MCF 10A (cell line): ENCODE measurements at regions not wholly inside any gene's neighbourhood (a gene's known extent, or its start where the extent isn't known, plus 50 kb on each side); places are given as distances from the start of the nearest gene placed in this dataset.

ENCODE experiments used
- BruUV-seq: library from RNA; stranded (reverse); fragments of 400-500 nt; replicated peaks from 2 replicates; lab custom pipeline; 2021; lab: Mats Ljungman, UMichigan
- CTCF ChIA-PET: fragments of 300-600 bp; sonication (Branson Sonifier 250); formaldehyde crosslinking; extraction: SDS; loops from one replicate; lab custom pipeline; 2021; ENCODE audit warnings: antibody characterized with exemption, inconsistent platforms; lab: Yijun Ruan, JAX
- POLR2A ChIA-PET: fragments of 300-600, 350-650 bp; sonication (Branson Sonifier 250); formaldehyde crosslinking; extraction: SDS; loops from one replicate; lab custom pipeline; 2020; ENCODE audit warnings: antibody characterized with exemption, inconsistent platforms; lab: Yijun Ruan, JAX
- DNase-seq: peaks from one replicate; pipeline ENCODE4 v3.0.0-alpha.2; 2018; ENCODE audit not compliant: unreplicated experiment
- H3K27ac Mint-ChIP-seq: one replicate; pipeline ENCODE4 v1.8.0; 2022; ENCODE audit warnings: mild to moderate bottlenecking, low read depth, mixed read lengths; ENCODE audit not compliant: unreplicated experiment
- H3K27me3 Mint-ChIP-seq: one replicate; pipeline ENCODE4 v1.8.0; 2022; ENCODE audit warnings: mixed read lengths; ENCODE audit not compliant: insufficient read depth, unreplicated experiment
- H3K36me3 Mint-ChIP-seq: one replicate; pipeline ENCODE4 v1.8.0; 2022; ENCODE audit warnings: mild to moderate bottlenecking, moderate library complexity, mixed read lengths; ENCODE audit not compliant: insufficient read depth, unreplicated experiment
- H3K4me1 Mint-ChIP-seq: one replicate; pipeline ENCODE4 v1.8.0; 2022; ENCODE audit warnings: mixed read lengths; ENCODE audit not compliant: insufficient read depth, unreplicated experiment
- H3K4me3 Mint-ChIP-seq: one replicate; pipeline ENCODE4 v1.8.0; 2022; ENCODE audit warnings: mild to moderate bottlenecking, moderate library complexity, mixed read lengths; ENCODE audit not compliant: unreplicated experiment
- H3K9me3 Mint-ChIP-seq: one replicate; pipeline ENCODE4 v1.8.0; 2022; ENCODE audit warnings: mixed read lengths; ENCODE audit not compliant: unreplicated experiment
- intact Hi-C: fragments of 100-400 bp; cut with micrococcal nuclease; formaldehyde crosslinking; loops from 2 replicates; pipeline ENCODE4 v1.14.1; 2022
- TF ChIP-seq, protein P1 (sequence below): fragments of 200-600 bp; IDR thresholded peaks from one replicate; pipeline ENCODE4 v1.8.0; 2022; ENCODE audit warnings: antibody characterized with exemption, mild to moderate bottlenecking; ENCODE audit not compliant: unreplicated experiment

DNA sequence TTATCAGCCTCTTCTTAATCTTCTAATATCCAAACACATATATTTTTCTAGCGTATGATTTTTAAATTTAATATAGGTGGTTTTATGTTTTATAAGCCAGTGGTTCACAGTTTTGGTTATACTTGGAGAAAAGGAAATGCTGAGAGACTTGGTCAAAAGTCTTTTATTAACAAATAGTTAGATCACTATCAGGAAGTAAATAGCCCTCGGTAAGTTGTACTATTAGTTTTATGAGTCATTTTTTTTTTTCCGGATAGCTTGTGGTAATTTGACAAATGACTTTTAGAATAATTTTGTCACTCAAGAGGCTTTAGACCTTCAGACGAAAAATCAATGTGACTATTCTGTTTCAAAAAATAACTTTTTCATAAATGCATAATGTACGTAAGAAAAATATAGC, 232.2 kb upstream of the ROBO1 start:
- intact Hi-C loops: no loop called here
- peaks cover 7% of the 10 kb centered on the region for H3K36me3 Mint-ChIP-seq
- CTCF ChIA-PET: no interaction called here
- H3K27ac Mint-ChIP-seq: no peak overlapping the region
- no peak for DNase-seq
- no peaks in the 10 kb centered on the region for H3K9me3 Mint-ChIP-seq
- no peaks in the 10 kb centered on the region for H3K27me3 Mint-ChIP-seq
- TF ChIP-seq, protein P1, sequence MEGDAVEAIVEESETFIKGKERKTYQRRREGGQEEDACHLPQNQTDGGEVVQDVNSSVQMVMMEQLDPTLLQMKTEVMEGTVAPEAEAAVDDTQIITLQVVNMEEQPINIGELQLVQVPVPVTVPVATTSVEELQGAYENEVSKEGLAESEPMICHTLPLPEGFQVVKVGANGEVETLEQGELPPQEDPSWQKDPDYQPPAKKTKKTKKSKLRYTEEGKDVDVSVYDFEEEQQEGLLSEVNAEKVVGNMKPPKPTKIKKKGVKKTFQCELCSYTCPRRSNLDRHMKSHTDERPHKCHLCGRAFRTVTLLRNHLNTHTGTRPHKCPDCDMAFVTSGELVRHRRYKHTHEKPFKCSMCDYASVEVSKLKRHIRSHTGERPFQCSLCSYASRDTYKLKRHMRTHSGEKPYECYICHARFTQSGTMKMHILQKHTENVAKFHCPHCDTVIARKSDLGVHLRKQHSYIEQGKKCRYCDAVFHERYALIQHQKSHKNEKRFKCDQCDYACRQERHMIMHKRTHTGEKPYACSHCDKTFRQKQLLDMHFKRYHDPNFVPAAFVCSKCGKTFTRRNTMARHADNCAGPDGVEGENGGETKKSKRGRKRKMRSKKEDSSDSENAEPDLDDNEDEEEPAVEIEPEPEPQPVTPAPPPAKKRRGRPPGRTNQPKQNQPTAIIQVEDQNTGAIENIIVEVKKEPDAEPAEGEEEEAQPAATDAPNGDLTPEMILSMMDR: no peak
- POLR2A ChIA-PET: interaction anchor here (0.8 kb wide), 1 partner anchor 280 kb away, joined by 3 read pairs; no protein-coding TSS in a partner anchor
- no peaks in the 10 kb centered on the region for H3K4me1 Mint-ChIP-seq
- no peak overlapping the region for H3K4me3 Mint-ChIP-seq
- no TSS peak for BruUV-seq

DNA sequence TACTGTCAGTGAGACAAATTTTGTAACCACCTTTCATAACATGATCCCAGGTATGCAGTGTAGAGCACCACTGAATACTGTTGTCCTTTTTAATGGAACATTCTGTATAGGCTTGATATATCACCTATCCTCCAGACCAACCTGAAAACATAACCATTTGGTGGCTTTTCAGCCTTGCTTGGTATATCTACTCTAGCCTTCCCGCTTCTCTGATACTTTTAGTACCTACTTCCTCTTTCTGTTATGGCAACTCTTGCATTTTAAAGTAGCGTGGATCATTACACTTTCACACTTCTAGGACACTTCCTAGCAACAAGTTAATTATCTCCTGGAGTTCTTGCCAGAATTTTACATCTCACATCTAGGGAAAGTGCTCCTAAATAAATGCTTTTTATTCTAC, 226.6 kb upstream of the ROBO1 start:
- BruUV-seq: no TSS peak
- POLR2A ChIA-PET: no interaction called here
- TF ChIP-seq, protein P1: no peak

DNA sequence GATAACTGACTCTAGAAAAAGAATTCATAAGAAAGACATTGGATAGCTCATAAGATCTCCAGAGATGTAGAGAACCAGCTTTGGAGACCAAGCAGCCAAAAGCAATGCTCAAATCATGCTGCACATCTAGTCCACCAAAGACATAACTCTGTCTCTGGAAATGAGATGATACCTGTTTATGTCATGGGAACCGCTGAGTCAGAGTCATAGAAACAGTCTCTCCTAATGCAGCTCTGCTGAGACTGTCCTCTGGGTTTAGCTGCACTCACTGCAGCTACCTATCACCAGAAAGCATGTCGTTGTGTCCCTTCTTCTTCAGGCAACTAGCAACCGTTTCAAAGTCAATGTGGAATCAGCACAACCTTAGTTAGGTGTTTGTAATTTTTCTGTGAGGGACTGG, 218.5 kb upstream of the ROBO1 start:
- H3K27ac Mint-ChIP-seq: no peak overlapping the region
- TF ChIP-seq, protein P1: no peak
- H3K36me3 Mint-ChIP-seq: no peaks in the 10 kb centered on the region
- no TSS peak for BruUV-seq
- H3K4me1 Mint-ChIP-seq: no peaks in the 10 kb centered on the region
- no peak for DNase-seq
- ChIA-PET POLR2A (interaction anchor here (0.6 kb wide), 1 partner anchor 470 kb away, joined by 5 read pairs; no protein-coding TSS in a partner anchor), CTCF (interaction anchor here (0.7 kb wide), 1 partner anchor 1619 kb away, joined by 3 read pairs; no protein-coding TSS in a partner anchor)
- peaks cover 20% of the 10 kb centered on the region for H3K9me3 Mint-ChIP-seq
- intact Hi-C loops: no loop called here
- no peaks in the 10 kb centered on the region for H3K27me3 Mint-ChIP-seq
- no peak overlapping the region for H3K4me3 Mint-ChIP-seq

More for the DNA sequence above, 226.6 kb upstream of the ROBO1 start:
- Mint-ChIP-seq H3K4me3 (no peak overlapping the region), H3K9me3 (peaks cover 13% of the 10 kb centered on the region), H3K27ac (no peak overlapping the region), H3K36me3 (no peaks in the 10 kb centered on the region), H3K27me3 (no peaks in the 10 kb centered on the region), H3K4me1 (no peaks in the 10 kb centered on the region)
- intact Hi-C loops: no loop called here
- CTCF ChIA-PET: no interaction called here
- no peak for DNase-seq

DNA sequence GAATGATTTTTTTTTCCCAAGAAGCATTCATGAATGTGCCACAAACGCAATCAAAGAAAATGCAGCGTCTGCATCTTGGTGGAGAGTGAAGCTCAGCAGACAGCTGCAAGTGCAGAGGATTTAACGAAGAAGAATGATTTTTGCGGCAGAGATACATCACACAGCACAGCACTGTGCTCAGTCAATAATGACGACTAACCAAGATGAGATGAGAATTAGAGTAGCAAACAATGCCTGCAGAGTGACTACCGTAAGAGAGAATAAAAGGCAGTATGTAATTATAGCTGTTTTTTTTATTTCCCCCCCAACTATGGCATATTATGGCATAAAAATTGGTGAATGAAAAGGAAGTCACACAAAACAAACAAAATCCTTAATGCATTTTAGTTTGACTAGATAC, 218.0 kb upstream of the ROBO1 start:
- Mint-ChIP-seq H3K9me3 (peaks cover 20% of the 10 kb centered on the region), H3K4me1 (no peaks in the 10 kb centered on the region), H3K27ac (no peak overlapping the region), H3K36me3 (no peaks in the 10 kb centered on the region), H3K27me3 (no peaks in the 10 kb centered on the region), H3K4me3 (no peak overlapping the region)
- BruUV-seq: no TSS peak
- no peak for DNase-seq
- ChIA-PET POLR2A (no interaction called here), CTCF (interaction anchor here (0.7 kb wide), 2 partner anchors 691 to 1620 kb away, joined by 3 read pairs; no protein-coding TSS in a partner anchor)
- intact Hi-C loops: no loop called here
- TF ChIP-seq, protein P1: no peak
